Hematopoietic multipotent progenitor cell treated with erythropoietin and hydrocortisone succinate and interleukin-3 and kit ligand, for 8 days (in vitro differentiated cells): ENCODE measurements at regions not wholly inside any gene's neighbourhood (a gene's known extent, or its start where the extent isn't known, plus 50 kb on each side); places are given as distances from the start of the nearest gene placed in this dataset.
"Not testable (repeated sequence)": the region's sequence is repeated elsewhere in the genome, so short reads cannot be mapped to it uniquely, and the experiment has no call there.

Source experiments
- DNase-seq: peaks from one replicate; pipeline ENCODE4 v3.0.0-alpha.2; 2015

DNA sequence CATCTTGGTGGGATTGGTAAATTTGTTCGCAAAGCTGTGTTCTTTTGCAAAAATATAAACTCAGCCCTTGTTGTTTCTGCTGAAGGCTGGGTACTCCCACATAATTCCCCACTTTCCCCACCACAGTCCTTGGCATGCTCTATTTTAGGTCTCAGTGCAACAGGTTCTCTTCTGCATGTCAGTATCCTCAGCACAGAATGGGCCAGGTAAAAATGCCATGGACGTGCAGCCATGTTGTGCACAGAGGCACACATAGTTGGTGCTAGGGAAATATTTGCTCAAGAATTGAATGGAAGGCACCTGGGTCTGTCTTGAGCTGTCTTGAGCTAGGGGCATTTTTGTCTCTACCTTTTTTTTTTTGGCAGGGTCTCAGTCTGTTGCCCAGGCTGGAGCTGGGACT lies 87.8 kb upstream of the LHX5 start:
- no peak for DNase-seq

GRCh38 chr12:113555226-113555625 lies 83.6 kb upstream of the LHX5 start:
- no peak for DNase-seq

DNA sequence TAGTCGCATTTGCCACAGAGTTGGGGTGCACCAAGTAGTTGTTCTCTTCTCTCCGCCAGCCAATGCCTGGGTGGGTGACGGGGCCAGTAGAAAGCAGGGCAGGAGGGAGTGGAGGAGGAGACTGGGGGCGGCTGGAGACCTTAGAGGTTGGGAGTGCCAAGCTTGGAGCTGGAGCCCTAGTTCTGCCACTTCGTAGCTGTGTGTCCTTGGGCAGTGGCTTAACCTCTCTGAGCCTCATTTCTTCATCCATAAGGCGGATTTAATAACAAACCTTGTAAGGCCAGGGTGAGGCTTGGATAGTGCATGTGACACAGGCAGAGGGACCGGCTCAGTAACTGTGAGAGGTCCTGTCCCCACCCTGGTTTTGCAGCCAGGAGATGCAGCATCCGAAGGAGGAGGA lies 81.1 kb upstream of the LHX5 start:
- no peak for DNase-seq

- no peak for DNase-seq
These were observed 79.9 kb upstream of the LHX5 start for GRCh38 chr12:113551563-113551962.

- DNase-seq = no peak
These were observed 76.8 kb upstream of the LHX5 start for GRCh38 chr12:113548467-113548866.

DNA sequence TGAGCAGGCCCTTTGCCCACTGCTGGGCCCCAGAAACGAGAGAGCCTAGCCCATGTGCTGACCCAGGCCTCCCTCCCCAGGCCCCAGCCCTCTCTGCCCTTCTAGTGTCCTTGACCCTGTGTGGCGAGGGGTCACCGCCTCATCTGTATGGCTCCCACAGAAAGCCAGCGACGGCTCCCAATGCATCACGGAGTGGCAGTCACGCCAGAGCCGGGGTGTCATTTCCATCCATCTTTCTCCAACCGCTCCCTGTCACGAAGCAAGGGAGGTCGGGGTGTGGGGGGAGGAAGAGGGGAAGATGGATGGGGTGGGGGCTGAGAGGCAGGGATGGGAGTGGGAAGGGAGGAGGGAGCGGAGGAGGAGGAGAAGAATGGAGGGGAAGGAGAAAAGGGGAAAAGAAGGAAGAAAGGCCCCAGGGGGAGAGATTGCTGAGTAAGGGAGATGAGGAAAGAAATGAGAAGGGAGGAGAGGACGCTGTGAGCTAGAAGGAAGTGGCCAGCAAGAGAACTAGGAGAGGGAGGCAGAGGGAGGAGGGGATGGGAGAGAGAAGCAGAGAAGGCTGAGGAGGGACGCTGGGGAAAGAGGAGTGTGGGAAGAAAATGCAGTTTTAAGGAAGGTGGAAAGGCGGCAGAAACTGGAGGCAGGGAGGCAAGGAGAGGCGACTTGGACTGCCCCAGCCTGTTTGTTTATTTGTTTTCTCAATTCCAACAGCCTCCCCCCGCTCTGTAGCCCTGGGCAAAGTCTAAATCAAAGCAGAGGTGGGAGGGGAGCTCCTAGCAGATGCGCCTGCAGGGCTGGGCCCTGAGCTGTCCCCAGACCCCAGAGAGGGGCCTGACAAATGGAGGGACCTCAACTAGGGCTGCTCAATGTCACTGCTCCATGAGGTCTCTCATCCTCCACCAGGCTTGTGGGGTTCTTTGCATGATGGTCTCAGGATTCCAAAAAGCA lies 75.5 kb upstream of the LHX5 start:
- DNase-seq = no peak

DNA sequence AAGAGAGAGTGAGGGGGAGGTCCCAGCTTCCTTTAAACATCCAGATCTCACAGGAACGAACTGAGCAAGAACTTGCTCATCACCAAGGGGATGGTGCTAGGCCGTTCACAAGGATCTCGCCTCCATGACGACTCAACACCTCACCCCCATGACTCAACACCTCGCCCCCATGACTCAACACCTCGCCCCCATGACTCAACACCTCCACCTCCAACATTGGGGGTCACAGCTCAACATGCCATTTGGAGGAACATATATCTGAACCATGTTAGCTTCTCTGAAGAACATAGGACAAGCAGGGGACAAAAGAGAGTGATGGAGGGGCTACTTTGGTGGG lies 66.0 kb upstream of the LHX5 start:
- no peak for DNase-seq

DNA sequence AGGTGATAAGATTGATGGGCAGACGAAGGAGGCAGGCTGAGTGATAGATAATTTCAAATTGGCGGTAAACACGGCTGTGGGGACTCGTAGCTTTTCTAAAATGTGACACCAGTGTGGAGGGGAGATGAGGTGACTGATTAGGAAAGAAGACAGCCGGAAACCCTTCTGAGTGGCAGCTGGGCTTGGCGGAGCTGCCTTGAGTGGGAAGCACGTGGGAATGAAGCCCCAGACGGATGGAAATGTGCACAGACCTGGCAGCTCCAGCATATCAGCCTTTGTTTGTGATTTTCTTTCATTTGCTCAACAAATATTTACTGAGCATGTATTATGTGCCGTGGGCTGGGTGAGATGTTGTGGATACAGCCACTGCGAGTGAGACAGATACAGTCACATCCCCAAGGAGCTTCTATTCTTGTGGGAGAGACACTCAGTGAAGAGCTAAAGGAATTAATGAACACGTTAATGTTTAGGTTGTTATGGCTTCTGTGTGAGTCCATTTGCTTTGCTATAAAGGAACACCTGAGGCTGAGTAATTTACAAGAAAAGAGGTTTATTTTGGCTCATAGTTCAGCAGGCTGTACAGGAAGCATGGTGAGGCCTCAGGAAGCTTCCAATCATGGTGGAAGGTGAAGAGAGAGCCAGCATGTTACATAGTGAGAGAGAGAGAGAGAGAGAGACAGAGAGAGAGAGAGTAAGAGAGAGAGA lies 65.5 kb upstream of the LHX5 start:
- no peak for DNase-seq

DNA sequence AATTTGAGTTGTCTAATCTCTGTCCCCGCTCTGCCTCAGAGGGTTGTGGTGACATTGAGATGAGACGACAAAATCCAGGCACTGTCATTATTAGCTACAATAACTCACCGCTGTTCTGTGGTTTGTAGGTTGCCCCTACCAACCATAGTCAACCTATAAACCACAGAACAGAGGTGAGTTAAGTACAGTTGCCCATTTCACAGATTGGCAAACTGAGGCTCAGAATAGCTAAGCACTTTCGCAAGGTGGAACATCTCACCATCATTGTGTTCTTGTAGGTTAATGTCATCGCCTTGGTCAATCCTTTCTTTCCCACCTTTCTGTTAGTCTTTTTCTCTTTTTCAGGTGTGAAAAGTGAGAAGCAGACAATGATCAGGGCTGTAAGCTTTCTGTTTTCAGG lies 63.4 kb upstream of the LHX5 start:
- no peak for DNase-seq

DNA sequence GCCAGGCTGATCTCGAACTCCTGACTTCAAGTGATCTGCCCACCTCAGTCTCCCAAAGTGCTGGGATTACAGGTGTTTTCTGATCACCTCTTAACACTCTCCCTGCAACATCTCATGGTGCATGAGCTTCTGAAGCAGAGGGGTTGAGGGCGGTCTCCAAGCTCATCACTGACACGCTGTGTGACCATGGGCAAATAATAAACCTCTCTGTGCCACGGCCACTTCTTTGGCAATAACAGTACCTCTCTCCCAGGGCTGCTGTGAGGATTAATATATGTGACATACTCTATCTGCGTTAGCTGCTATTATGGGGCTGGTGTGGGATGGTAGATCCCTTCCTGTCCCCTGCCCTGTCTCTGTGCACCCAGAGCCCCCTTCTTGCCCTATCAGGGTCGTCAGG lies 62.9 kb upstream of the LHX5 start:
- DNase-seq = no peak

DNA sequence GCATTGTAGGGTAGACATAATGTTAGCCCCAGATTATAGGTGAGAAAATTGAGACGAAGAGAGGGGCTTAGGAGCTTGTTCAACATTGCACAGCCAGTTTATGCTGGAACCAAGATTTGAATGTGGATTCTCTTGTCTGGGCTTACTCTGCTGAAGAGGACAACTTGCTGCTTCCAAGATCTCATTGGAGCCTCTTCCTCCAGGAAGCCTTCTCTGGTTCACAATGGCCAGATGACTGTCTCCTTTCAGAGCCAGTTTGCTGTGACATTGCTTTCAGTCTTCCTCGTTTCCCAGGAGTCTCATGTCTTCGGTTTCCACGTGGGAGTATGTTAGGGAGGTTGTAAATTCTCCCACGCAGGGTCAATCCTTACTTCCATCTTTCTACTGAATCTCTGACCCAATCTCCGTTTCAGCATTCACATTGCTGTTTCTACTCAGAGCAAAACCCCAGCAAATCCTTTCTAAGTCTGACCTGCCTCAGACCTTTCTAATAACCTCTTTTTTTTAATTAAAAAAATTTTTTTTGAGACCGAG lies 62.2 kb upstream of the LHX5 start:
- no peak for DNase-seq

- no peak for DNase-seq
These were observed 60.6 kb upstream of the LHX5 start for GRCh38 chr12:113532292-113532691.

DNA sequence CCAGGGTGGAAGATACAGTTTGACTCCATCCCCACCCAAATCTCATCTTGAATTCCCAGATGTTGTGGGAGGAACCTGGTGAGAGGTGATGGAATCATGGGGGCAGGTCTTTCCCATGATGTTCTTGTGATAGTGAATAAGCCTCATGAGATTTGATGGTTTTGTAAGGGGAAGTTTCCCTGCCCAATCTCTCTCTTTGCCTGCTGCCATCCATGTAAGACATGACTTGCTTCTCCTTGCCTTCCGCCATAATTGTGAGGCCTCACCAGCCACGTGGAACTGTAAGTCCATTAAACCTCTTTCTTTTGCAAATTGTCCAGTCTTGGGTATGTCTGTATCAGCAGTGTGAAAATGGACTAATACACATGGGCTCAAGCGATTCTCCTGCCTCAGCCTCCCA lies 59.4 kb upstream of the LHX5 start:
- not testable (repeated sequence) for DNase-seq

- no peak for DNase-seq
These were observed 57.1 kb upstream of the LHX5 start for GRCh38 chr12:113528606-113529293.

DNA sequence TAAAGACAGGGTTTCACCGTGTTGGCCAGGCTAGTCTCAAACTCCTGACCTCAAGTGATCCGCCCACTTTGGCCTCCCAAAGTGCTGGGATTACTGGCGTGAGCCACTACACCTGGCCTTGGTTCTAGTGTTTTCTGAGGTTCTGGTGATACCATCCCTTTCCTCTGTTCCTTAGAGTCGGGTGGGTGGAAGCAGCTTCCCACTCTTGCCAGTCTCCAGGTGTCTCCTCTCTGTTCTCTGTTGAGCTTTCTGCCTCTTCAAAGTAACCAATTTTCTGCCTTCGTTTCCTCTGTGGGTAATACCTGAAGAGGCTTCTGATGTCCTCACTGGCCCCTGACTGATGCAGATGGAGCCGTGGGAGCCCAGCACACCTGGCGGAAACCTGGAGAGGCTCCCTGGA lies 53.4 kb upstream of the LHX5 start:
- no peak for DNase-seq

DNA sequence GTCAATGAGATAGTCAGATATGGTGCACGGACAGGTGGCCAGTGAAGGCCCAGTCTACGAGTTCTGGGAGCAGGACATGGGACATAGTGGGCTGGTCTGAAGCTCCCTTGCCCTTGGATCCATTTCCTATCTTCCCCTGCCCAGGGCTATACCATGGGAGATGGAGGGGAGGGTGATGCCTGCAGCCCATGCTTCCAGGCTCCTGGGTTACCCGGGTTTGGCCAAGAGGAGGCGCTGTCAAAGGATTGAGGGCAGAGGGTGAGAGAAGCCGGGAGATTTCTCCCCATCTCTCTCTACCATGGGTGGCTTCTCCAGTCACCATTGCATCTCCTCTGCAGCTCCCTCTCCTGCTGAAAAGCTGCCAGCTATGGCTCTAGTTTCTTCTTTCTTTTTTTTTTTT lies 52.8 kb upstream of the LHX5 start:
- DNase-seq = no peak

DNA sequence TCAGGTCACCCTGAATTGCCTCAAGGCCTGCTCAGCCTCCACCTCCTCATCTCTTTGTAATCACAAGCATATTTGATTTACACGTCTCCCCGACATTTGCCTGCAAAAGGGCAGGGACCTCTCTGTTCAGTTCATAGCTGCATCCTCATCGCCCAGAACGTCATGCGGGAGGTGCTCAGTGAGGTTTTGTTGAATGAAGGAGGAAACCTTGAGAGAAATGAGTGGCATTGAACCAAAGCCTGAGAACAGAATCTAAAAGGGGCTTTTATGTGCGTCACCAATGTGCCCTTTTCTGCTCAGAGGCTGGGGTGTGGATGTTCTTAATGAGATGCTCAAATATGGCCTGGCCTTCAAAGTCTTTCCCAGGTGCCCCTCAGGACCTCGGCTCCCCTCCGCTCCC lies 50.0 kb upstream of the LHX5 start:
- no peak for DNase-seq
